ENCODE measurements at regions not wholly inside any gene's neighbourhood (a gene's known extent, or its start where the extent isn't known, plus 50 kb on each side); places are given as distances from the start of the nearest gene placed in this dataset. TPM values are rescaled to one million over a fixed set of nuclear protein-coding genes. Genes with fewer than 3 reads are reported as not detected.

Small RNAs in the stretch of these regions (small RNA-seq; reads per million reads assigned to genes)
- gene AC106712.1 (not detected), gene RF00019 (not detected)

Measured in HT-29 (cell line).